Caco-2 (cell line): ENCODE measurements at regions not wholly inside any gene's neighbourhood (a gene's known extent, or its start where the extent isn't known, plus 50 kb on each side); places are given as distances from the start of the nearest gene placed in this dataset.
"Not testable (repeated sequence)": the region's sequence is repeated elsewhere in the genome, so short reads cannot be mapped to it uniquely, and the experiment has no call there.

Experiments
- BruUV-seq: library from RNA; stranded (reverse); fragments of 400-500 nt; replicated peaks from 2 replicates; lab custom pipeline; 2021; lab: Mats Ljungman, UMichigan
- CTCF ChIA-PET: fragments of 300-600 bp; sonication (Branson Sonifier 250); formaldehyde crosslinking; loops from one replicate; lab custom pipeline; 2022; ENCODE audit warnings: antibody characterized with exemption; lab: Charles Lee
- POLR2A ChIA-PET: fragments of 300-600 bp; sonication (Branson Sonifier 250); formaldehyde crosslinking; loops from one replicate; lab custom pipeline; 2022; ENCODE audit warnings: antibody characterized with exemption; lab: Charles Lee
- DNase-seq, 2 experiments: peaks; one replicate each; pipeline versions ENCODE4 v3.0.0 to v3.0.0-alpha.2; 2020 to 2022
- H3K27me3 ChIP-seq: replicated peaks from 2 replicates; pipeline ENCODE4 v1.6.0; 2011; ENCODE audit warnings: low read length; ENCODE audit not compliant: control insufficient read depth, insufficient read depth
- H3K36me3 ChIP-seq: 2 replicates; pipeline ENCODE4 v1.5.1; 2011; ENCODE audit warnings: low read length; ENCODE audit not compliant: control insufficient read depth, insufficient read depth
- H3K4me1 ChIP-seq: fragments of 250-450 bp; sonication (Bioruptor Pico); 2 replicates; pipeline ENCODE4 v1.5.1; 2020; ENCODE audit warnings: mild to moderate bottlenecking
- H3K4me3 ChIP-seq: 2 replicates; pipeline ENCODE4 v1.5.1; 2011; ENCODE audit warnings: low read depth, mild to moderate bottlenecking, control low read depth, low read length
- H3K9me3 ChIP-seq: fragments of 250-450 bp; sonication (Bioruptor Pico); 2 replicates; pipeline ENCODE4 v1.5.1; 2020; ENCODE audit warnings: mild to moderate bottlenecking, moderate library complexity
- H3K27ac Mint-ChIP-seq: one replicate; pipeline ENCODE4 v1.8.0; 2022; ENCODE audit warnings: mixed read lengths; ENCODE audit not compliant: unreplicated experiment
- H3K27me3 Mint-ChIP-seq: one replicate; pipeline ENCODE4 v1.8.0; 2022; ENCODE audit warnings: mixed read lengths; ENCODE audit not compliant: insufficient read depth, unreplicated experiment
- H3K36me3 Mint-ChIP-seq: one replicate; pipeline ENCODE4 v1.8.0; 2022; ENCODE audit warnings: mild to moderate bottlenecking, mixed read lengths; ENCODE audit not compliant: insufficient read depth, unreplicated experiment
- H3K4me1 Mint-ChIP-seq: one replicate; pipeline ENCODE4 v1.8.0; 2022; ENCODE audit warnings: low read depth, mixed read lengths; ENCODE audit not compliant: unreplicated experiment
- H3K4me3 Mint-ChIP-seq: one replicate; pipeline ENCODE4 v1.8.0; 2022; ENCODE audit warnings: mild to moderate bottlenecking, moderate library complexity, mixed read lengths; ENCODE audit not compliant: unreplicated experiment
- H3K9me3 Mint-ChIP-seq: one replicate; pipeline ENCODE4 v1.8.0; 2022; ENCODE audit warnings: mixed read lengths; ENCODE audit not compliant: unreplicated experiment
- CTCF ChIP-seq, 2 experiments: fragments of 200-600 bp in 1 of 2; IDR thresholded peaks; 1 replicate in 1 of 2; 2 replicates in 1 of 2; pipeline versions ENCODE4 v1.5.1 to v1.8.0; 2011 to 2022; ENCODE audit warnings: antibody characterized with exemption in 1 of 2, control low read depth in 1 of 2, inconsistent platforms in 1 of 2, low read depth in 1 of 2, low read length in 1 of 2, mild to moderate bottlenecking in 1 of 2, moderate library complexity in 1 of 2; ENCODE audit not compliant: insufficient read depth in 1 of 2, severe bottlenecking in 1 of 2, unreplicated experiment in 1 of 2
- intact Hi-C: fragments of 100-400 bp; cut with micrococcal nuclease; formaldehyde crosslinking; loops from one replicate; pipeline ENCODE4 v1.10.0; 2022; ENCODE audit not compliant: unreplicated experiment

GRCh38 chr6:81890846-81891245 lies 138.4 kb upstream of the TENT5A start:
- POLR2A ChIA-PET, result no interaction called here
- Mint-ChIP-seq H3K27ac (no peak overlapping the region), H3K4me1 (peaks cover 7% of the 10 kb centered on the region), H3K27me3 (no peaks in the 10 kb centered on the region), H3K4me3 (no peak overlapping the region), H3K9me3 (no peaks in the 10 kb centered on the region), H3K36me3 (no peaks in the 10 kb centered on the region)
- Histone ChIP-seq H3K4me3 (no peak overlapping the region), H3K9me3 (no peaks in the 10 kb centered on the region), H3K4me1 (peaks cover 30% of the 10 kb centered on the region), H3K27me3 (no peaks in the 10 kb centered on the region), H3K36me3 (no peaks in the 10 kb centered on the region)
- no peak for TF ChIP-seq CTCF (IDR thresholded peaks at IDR 0.05; ENCODE audit: insufficient read depth in 1 of 2, low read depth in 1 of 2, low read length in 1 of 2, severe bottlenecking in 1 of 2, unreplicated experiment in 1 of 2)
- intact Hi-C loops, result no loop called here
- no TSS peak for BruUV-seq
- CTCF ChIA-PET, result no interaction called here
- DNase-seq, result no peak

GRCh38 chr6:81889377-81890053 lies 137.0 kb upstream of the TENT5A start:
- H3K27ac Mint-ChIP-seq, result no peak overlapping the region
- no peak overlapping the region for H3K4me3 Mint-ChIP-seq
- ChIA-PET CTCF (no interaction called here), POLR2A (no interaction called here)
- BruUV-seq, result no TSS peak
- Histone ChIP-seq H3K36me3 (no peaks in the 10 kb centered on the region), H3K27me3 (no peaks in the 10 kb centered on the region), H3K4me3 (no peak overlapping the region), H3K4me1 (peaks cover 16% of the 10 kb centered on the region), H3K9me3 (peaks cover 3% of the 10 kb centered on the region; the same call in 1 of the 2 replicates)
- H3K4me1 Mint-ChIP-seq, result peaks cover 7% of the 10 kb centered on the region
- intact Hi-C loops, result no loop called here
- no peaks in the 10 kb centered on the region for H3K9me3 Mint-ChIP-seq
- no peak for TF ChIP-seq CTCF (IDR thresholded peaks at IDR 0.05; ENCODE audit: insufficient read depth in 1 of 2, low read depth in 1 of 2, low read length in 1 of 2, severe bottlenecking in 1 of 2, unreplicated experiment in 1 of 2)
- DNase-seq, result no peak
- no peaks in the 10 kb centered on the region for H3K27me3 Mint-ChIP-seq
- no peaks in the 10 kb centered on the region for H3K36me3 Mint-ChIP-seq

- H3K4me3 ChIP-seq, POLR2A ChIA-PET, BruUV-seq: not testable (repeated sequence)
Observed at GRCh38 chr6:81886909-81887308, 134.4 kb upstream of the TENT5A start.

More at GRCh38 chr6:81886909-81887308, 134.4 kb upstream of the TENT5A start:
- intact Hi-C loops, H3K36me3 ChIP-seq, H3K9me3 ChIP-seq, H3K36me3 Mint-ChIP-seq, H3K27me3 ChIP-seq, H3K27ac Mint-ChIP-seq, H3K4me1 Mint-ChIP-seq, H3K4me3 Mint-ChIP-seq, CTCF ChIA-PET, H3K9me3 Mint-ChIP-seq, DNase-seq, H3K27me3 Mint-ChIP-seq: not testable (repeated sequence)
- peaks cover 17% of the 10 kb centered on the region for H3K4me1 ChIP-seq
